ENCODE measurements at regions not wholly inside any gene's neighbourhood (a gene's known extent, or its start where the extent isn't known, plus 50 kb on each side); places are given as distances from the start of the nearest gene placed in this dataset.

DNA sequence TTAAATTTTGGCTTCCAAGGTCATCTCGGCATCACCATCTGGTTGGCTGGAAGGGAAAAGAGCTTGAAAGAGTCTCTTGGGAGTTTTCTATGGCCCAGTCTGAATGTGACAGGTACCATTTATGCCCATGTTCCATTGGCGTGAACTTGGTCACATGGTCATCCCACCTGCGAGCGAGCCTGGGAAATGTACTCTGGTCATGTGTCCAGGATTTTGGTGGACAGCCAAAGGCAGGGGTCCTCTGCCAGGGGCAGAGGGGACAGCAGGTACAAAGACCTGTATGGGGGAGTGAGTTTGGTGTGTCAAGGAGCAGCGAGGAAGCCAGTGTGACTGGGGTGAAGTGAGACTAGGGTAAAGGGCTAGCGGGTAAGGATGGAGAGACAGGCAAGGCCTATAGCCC is 112.6 kb downstream of the CDC5L start:
- no peak for DNase-seq (ENCODE audit: low read depth)

DNA sequence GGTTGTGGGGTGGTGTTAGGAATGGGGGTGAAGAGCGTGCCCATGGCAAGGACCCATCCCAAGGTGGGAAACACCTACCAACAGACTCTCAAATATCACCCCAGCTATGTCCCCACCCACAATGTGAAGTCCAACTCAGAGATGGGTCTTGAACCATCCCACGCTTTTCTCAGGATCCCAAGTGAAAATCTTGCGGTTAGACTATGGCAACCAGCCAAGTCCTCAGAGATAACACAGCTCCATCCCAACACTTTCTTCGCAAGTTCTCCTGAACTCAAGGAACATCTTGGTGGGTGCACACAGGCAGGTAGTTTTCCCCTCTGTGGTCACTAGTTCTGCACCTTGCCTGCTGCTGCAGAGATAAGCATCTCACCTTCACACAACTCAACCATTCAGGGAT is 116.0 kb downstream of the CDC5L start:
- no peak for DNase-seq (ENCODE audit: low read depth)

DNA sequence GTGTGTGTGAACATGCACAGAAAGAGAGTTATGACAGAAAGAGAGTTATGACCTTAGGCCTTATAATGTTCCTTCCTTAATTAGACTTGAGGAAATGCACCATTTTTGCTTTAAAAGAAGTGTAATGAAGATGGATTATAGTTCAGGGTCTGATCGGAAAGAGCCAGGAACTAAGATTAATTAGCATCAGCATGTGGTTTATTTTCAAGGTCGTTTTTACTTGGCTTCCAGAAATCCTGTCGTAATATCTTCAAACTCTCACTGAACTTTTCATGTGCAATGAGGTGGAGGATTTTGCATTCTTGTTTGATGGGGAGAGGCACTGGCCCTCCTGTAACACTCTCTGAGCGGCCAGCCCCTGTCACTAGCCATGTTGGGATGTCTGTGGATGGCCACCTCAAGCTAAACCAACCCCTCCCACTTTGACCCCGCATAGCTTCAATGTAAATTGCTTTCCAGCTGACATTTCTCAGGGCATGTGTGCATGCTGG is 116.8 kb downstream of the CDC5L start:
- DNase-seq (ENCODE audit: low read depth), result no peak

DNA sequence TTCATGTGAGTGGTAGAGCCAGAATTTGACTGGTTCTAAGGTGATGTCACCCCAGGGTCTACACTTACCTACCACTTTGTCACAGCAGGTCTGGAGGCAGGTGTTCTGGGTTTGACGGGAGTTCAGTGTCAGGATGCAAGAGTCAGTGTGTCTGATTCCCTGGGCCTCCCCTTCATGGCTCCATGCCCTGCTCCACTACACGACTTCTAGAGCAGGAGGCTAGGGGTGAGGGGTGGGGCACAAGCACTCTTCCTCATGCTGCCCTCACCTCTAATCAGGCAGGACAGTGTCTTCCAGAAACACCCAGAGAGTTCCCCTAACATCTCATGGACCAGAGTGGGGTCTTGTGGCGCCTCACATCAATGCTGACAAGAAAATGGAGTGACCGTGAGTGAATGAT is 118.2 kb downstream of the CDC5L start:
- no peak for DNase-seq (ENCODE audit: low read depth)

DNA sequence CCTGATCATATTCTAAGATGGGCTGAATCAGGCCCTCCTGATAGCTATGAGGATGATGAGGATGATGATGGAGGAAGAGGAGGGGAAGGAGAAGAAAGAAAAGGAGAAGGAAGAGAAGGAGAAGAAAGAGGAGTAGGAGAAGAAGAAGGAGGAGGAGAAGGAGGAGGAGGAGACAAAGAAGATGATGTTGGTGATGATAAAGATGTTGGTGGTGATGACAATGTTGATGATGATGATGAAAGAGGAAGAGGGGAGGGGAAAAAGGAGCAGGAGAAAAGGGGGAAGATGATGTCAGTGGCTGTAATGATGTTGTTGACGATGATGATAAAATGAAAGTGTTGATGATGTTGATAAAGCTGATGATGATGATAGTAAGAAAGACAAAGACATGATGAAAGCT is 119.5 kb downstream of the CDC5L start:
- no peak for DNase-seq (ENCODE audit: low read depth)

DNA sequence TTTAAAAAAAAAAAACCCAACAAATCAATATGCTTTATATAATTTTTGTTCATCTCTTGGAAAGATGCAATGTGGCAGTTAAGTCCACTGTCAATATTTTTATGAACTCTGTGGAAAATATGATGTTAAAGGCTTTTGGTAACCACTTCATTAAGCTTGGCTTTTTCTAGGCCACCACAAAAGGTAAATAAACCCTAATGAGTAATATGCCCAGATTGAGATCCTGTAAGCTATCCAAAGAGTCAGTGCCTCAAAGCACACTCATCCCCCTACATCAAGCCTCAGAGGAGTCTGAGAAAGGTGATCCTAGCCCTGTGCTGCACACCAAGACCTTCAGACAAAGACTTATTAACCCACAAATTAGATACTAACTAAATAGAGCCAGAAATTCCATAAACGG is 121.1 kb downstream of the CDC5L start:
- DNase-seq (ENCODE audit: low read depth), result no peak

DNA sequence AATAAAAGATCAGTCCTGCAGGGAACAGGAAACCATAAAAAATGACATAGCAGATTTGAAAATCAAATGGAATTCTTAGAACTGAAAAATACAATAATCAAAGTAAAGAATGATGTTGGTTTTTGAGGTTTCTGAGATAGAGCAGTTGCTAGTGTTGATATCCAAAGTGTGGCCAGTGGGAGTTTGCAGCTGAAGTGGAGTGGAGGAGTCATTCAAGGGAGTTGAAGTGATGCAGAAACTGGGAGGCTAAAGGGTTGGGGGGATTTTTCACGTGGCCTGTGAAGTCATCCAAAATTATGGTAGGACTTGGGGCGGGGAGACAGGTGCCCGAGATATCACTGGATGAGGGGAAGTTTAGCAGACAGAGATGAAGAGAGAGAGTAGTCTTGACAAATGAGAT is 123.6 kb downstream of the CDC5L start:
- DNase-seq (ENCODE audit: low read depth), result no peak

DNA sequence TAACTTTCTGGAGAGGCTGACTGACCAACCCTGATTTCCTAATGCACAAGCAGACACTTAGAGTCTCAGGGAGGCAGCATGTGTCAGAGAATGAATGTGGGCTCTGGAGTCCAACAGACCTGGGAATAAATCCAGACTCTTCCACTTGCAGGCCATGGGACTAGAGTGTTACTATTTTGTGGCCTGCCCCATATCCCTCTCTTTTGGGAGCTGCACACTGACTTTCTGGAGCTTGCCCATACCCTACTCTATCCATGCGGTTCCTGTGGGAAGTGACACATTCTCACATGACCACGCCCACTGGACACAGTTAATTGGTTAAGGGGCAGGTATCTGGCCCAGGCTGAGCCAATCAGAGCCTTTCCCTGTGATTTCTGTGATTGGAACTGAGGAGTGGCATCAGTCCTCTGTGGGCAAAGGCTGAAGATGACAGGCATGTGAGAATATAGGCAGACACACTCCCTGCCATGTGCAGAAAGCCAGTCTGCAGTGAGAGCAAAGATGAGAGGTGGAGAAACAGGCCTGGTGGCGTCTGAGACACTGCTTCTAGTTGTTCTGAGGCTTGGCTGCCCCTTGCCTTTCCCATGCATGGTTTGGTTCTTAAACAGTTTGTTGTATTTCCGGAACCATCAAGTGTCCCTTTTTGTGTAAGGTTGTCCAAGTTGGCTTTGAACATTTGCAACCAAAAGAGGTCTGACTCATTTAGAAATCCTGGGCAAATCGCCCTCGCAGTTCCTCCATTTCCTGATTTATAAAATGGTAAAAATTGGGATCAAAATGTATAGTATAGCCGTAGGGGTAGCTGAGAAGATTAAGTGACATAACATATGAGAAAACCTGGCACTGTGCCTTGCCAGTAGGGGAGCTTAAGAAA is 125.6 kb downstream of the CDC5L start:
- no peak for DNase-seq (ENCODE audit: low read depth)

DNA sequence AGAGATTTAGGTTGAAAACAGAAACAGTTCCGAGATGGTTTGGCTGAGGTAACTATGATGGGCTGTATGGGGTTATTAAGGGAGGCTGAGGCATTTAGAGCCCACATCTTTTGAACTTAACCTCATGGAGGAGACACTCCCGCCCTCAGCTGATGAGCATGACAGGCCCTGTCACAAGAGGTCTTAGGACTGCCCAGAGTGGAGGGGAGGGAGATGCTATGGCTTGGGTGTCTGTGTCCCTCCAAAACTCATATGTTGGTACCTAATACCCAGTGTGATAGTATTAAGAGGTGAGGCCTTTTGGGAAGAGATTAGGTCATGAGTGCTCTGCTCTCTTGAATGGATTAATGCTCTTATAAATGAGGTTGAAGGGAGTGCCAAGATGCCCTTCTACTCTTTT is 126.6 kb downstream of the CDC5L start:
- DNase-seq (ENCODE audit: low read depth), result no peak

DNA sequence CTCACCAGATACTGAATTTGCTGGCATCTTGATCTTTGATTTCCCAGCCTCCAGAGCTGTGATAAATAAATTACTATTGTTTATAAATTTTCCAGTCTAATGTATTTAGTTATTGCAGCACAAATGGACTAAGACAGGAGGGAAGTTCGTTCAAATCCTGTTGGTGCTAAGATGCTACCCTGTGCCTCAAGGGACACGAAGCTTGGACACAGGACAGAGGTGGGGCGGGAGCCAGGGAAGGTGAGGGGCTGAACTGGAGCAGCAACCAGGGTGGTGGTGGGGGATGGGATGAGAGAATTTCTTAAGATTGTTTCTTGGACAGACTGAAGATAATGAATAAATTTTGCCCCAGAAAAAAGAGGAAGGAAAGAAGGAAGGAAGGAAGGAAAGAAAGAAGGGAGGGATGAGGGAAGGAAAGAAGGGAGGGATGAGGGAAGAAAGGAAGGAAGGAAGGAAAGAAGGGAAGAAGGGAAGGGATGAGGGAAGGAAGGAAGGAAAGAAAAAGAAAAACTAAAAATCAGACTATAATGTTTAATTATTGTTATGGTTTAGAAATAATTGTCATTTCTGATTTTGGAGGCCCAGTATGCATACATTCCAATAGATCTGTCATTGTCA is 127.2 kb downstream of the CDC5L start:
- DNase-seq (ENCODE audit: low read depth), result no peak

DNA sequence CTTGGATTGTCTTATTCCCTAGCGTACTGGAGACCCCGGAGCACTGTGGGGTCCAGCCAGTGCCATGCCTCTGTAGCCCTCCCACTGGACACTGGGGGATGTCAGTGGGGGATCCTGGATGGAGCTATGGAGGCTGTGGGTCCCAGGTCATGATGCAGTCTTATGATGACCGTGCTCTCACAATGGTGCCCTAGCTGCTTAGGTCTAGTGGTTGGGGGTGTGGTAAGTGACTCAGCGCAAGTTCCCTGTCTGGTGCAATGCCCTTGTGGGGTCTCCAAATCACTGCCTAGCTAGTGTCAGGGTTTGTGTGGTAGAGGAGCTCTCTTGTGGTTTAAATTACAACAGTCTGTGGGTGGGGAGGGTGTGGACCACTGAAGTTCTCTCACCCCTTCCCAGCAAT is 135.4 kb downstream of the CDC5L start:
- no peak for DNase-seq (ENCODE audit: low read depth)

DNA sequence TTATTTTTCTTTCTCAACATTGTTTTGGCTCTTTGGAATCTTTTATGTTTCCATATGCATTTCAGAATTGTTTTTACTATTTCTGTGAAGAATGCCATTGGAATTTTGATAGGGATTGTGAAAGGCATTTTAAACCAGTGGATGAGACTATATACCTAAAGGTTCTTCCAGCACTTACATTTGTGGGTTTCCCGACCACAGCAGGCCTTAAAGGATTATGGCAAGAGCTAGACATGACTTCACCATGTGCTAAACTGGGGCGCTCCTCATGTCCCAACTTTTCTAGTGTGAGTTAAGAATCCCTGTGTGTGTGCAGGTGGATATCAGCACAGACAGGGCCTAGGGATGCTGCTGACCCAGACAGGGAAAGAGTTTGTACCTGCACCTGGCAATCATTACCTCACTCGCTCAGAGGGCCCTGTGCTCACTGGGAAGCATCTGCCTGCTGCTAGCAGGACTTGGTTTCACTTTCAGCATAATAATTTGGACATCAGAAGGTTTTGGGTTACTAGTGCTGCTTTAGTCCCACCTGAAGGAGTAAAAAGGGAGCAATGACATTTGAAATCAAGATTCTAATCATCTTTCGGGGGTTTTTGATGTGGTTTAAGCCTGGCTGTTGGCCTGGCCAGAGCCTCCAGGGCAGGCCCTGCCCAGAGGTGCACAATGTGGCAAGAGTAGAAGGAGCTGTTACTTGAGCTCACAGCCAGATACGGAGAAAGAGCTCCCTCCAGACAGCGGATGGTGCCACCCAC is 137.1 kb downstream of the CDC5L start:
- no peak for DNase-seq (ENCODE audit: low read depth)

DNA sequence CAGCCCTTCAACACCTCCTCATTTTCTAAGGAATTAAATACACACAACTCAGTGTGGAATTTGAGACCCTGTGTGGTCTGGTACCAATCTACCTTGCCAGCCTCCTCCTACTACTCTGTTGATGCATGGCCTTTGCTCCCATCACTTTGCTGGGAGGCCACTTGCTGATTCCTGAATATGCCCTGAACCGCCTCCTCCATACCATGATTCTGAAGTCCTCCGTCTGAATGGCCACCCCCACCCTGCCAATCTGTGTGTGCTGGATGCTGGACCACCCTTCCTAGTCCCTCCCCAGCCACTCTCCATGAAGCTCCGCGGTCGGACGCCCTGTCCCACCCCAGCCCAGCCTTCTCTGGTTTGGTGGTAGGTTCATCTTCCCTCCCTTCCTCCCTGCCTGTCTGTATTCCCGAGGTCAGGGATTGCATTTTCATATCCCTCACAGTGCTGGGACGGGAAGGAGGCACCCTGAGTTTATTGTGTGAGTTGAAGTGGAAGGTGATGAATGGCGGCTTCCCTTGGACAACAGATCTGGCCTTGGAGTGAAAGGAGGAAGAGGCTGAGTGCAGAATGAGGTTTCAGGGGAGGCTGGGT is 138.3 kb downstream of the CDC5L start:
- no peak for DNase-seq (ENCODE audit: low read depth)

DNA sequence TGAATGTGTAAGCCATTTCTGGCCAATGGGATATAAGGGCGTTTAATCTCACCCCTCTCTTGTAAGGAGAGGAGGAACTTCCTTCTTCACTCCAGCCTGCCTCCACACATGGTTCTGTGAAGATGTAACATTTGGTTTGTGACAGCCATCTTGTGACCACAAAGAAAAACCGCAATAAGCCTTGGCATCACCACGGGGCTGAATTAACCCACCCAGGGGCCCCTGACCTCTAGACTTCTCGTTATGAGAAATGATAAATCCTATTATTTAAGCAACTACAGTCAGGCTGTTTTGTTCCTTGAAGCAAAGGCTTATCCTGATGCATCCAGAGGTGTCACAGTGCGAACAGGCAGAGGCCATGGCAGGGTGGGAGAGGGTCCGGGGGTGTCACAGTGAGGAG is 139.7 kb downstream of the CDC5L start:
- DNase-seq (ENCODE audit: low read depth), result no peak

DNA sequence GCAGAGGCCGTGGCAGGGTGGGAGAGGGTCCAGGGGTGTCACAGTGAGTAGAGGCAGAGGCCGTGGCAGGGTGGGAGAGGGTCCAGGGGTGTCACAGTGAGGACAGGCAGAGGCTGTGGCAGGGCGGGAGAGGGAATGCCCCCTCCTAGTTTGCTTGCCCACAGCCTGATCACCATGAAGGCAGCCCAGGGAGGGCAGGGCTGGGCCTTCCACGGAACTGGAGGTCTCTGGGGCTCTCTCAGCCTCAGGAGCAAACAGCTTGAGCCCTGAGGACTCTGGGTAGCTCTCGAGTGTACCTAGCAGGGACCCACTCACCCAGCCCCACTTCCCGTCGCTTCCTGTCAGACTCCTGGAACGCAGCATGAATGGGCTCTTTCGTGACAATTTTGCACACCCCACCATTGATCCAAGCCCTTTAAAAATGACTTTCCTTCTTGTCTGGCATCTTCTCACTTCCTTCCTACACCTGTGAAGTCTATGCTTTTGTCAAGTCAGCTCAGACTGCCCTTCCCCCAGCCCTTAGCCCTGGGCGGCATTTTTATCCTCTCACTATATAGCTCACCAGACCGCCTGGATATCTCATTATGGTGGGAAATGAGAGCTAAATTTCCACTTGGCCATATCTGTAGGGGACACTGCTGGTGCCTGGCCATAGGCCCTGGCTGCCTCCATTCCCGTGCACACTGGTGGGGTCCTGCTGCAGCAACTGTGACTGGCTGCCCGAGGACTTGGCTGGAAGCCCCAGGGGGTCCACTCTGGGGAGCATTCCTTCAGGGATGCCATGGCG is 140.3 kb downstream of the CDC5L start:
- DNase-seq (ENCODE audit: low read depth), result no peak

DNA sequence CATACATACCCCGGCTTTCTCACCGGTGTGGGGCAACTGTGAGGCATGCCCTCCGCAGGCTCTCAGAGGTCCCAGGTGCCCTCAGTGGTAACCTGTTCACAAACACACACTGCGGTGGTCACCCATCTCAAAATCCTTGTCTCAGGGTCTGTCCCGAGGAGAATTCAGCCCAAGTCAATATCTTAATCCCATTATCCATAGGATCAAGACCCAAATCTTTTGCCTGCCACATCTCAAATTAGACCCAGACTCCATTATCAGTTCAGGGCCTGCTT is 140.8 kb downstream of the CDC5L start:
- no peak for DNase-seq (ENCODE audit: low read depth)

DNA sequence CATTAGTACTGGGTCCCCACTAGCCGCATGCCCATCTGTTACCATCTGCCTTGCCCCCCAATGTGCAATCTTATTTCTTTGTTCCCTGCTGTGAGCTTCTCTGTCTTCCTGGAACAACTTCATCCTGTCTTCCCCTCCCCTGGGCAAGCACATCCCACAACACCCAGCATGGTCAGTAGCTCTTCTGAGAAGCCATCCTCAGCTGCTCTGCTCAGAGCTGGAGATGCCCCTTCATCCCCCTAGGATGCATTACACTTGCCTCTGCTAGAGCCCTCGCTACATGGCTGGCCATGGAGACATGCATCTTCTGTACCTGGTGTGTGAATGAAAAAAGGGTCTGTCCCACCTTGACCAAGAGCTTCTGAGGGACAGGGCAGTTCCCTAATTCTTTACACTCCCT is 141.2 kb downstream of the CDC5L start:
- DNase-seq (ENCODE audit: low read depth), result no peak

DNA sequence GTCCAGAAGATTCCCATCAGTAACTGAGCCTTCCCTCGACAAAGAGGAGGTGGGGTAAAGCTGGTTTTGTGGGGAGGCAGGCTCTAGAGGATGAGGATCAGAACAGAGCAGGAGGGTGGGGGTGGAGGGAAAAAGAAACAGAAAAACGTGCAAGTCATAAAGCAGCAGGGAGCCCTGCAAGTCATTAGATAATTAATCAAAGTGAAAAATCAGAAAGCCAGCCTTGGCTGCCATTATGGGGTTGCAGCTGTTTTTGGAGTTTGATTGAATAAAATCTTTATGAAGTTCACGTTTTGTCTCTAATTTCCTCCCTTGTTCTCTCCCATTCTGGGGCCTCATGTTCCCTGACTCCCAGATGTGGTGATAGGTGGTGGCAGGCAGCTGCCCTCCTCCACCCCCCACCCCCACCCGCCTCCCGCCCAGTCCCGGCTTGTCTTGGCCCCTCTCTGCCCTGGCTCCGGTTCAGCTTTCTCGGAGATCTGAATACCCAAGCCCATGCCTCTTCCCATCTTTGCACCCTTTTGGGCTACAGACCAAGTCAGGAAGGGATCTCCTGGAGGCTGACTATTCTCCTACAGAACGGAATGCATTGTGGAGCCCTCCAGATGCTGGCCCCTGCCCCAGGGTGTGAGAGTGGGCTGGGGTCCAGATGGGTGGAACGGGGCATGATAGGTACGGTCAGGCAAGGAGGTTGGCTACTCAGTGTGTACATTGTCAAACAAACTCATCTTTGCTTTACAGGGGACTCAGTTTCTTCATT is 141.8 kb downstream of the CDC5L start:
- no peak for DNase-seq (ENCODE audit: low read depth)

DNA sequence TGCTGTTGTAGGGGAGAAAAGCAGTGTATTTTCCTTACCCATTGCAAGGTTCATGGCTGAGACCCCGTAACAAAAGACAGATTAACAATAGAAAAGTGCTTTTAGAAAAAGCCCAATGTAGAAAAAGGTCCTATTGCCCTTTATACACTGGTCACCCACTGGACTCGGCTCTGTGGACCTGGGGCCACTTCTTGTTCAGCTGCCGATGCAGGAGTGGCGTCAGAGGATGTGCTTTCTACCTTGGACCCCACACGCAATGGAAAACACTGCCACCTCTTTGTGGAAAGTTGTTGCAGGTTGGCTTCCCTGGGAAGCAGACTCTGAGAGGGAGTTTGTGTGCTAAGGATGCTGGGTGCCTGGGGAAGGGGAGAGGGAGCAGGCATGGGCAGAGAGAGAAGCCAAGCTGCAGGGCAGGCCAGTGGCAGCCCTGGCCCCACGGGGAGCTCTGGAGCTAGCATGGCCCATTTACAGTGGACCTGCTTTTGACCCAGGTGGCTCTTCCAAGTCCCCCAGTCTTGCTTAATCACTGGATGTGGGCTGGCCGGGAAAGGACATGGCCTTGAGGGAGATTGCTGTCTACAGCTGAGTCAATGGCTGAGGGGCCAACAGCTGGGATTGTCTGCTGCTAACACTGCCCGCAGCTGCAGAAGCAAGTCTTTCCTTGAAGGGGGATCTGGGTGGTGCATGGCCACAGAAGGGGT is 142.9 kb downstream of the CDC5L start:
- DNase-seq (ENCODE audit: low read depth), result no peak

DNA sequence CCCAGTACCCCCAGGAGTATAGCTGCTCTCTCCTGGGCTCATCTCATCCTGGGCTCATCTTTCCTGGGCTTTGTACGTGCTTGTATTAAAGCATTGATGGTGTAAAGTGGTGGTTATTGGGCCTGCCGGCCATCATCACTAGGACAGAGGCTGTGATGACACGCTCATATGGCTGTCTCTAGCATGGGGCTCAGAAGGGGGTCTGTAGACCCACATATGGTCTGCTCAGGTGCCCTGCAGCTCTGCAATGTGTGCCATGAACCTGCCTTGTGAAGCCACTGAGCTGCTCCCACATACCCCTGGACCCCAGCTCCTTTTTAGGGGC is 143.4 kb downstream of the CDC5L start:
- no peak for DNase-seq (ENCODE audit: low read depth)

All from activated T-helper 1 cell treated with Interleukin-2 at 50 U/mL for 16 hours (primary cell).